Stimulated activated CD4-positive, alpha-beta T cell treated with anti-CD3 and anti-CD28 coated beads, Interleukin-15, amount 100 ng/mL, for 24 hours (primary cell): ENCODE measurements at regions not wholly inside any gene's neighbourhood (a gene's known extent, or its start where the extent isn't known, plus 50 kb on each side); places are given as distances from the start of the nearest gene placed in this dataset.

Experiments used
- DNase-seq: peaks from one replicate; pipeline ENCODE4 v3.0.0-alpha.2; 2020

DNA sequence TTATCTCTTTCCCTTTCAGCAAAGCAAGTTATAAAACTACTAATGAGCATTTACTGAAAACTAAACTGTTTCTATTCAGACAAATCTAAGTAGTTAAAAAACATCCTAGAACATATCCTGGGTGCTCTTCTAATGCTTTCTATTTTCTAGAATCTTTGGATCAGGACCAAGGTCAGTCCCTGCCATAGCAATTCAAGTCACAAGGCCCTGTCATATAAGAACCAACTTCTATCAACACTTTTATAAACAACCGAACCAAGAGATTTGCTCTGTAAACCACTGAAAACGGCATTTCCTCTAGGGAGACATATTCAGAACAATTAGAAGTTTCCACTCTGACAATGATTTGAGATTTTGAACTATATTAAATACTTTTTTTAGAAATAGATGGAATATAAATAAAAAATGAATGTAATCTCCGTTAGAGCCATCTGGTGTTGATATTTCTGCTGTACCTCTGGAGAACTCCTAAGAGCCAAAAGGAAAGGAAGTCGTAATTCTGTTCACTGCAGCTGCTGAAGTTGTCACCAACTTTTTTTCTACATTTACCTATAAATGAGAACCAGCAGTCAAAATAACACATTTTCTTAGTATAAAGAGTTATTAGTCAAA is 51.4 kb upstream of the LGSN start:
- no peak for DNase-seq

GRCh38 chr6:63372951-63373533 is 53.3 kb upstream of the LGSN start:
- DNase-seq = no peak

GRCh38 chr6:63389191-63389844 is 69.5 kb upstream of the LGSN start:
- DNase-seq = no peak

DNA sequence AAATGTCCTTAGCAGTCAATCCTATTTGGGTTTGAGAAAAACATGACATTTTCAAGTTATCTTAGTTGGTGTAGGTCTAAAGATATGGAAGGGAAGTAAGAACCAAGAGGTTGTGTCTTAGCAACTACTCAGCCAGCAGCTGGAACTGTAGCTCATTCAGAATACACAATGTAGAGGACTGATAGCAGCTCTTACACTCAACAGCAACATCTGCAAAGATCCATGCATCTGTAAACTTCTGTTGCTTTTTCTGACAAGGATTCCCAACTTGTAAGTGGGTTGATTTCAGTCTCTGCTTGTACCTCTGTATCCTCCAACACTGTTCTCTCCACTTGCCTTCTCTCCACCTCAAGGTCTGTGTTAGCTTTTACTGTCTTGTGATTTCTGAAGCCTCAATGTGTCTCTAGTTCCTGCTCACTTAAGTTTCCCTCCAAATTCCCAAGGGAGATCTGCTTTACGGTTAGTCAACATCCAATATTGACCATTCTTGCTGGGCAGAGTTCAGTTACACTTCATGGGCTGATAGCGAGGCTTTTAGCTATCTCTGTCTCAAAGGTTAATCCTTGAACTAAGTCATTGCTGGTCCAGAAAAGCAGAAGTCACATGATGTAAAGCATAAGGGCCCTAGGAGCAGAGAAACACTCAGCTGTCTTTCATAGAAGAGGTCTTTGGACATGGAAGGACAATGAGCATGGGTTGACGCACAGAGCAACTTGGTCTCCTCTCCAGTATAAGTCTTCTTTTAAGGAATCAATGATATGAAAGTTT is 71.6 kb upstream of the LGSN start:
- DNase-seq = no peak

DNA sequence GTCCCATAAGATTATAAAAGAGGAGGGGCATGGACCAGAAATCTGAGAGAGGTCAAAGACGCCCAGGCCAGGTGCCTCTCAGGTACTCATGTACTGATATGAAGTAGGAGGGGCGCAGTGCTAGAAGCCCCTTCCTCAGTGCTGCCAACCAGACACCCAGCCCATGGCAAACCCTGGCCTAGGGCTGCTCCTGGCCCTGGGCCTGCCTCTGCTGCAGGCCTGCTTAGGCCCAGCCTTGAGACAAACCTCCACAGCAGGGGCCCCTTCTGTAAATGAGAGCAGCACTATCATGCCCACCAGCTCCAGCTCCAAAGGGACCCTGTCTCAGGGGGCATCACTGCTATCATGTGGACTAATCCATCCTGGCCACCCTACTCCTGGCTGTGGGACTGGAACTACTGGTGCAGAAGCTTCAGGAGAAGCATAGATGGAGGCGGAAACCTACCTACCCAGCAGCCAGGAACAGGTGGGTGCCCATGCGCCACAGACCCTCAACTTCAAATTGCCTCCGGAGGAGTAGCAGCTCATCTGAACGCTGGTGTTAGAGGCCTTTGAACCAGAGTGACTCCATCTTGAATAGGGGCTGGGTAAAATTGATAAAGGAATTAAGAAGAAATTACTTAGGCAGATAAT is 72.4 kb upstream of the LGSN start:
- no peak for DNase-seq

DNA sequence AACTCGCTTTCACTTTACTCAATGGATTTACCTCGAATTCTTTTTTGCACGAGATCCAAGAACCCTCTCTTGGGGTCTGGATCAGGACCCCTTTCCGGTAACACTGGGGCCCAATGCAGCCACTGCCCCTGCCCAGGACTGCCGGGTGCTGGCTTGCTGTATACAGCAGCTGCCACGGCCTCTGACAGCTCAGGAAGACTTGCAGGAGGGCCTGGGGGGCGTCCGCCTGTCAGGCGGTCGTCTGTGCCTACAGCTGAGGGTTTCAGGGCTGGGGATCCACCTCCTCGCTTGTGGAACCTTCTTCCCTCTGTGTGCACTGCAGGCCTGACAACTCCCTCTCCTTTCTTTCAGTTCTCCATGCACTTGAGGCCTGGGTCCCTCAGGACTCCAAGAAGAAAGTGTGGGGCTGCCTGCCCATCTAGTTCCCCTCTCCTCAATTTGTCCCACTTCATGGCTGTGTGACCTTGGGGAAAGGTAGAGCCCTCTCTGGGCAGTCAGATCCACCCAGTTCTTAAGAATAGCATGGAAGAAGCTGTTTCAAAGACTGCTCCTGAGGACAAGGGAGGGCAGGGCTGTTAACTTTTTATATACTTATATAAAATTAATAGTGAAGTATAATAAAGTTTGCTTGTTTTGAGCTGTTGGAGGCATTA is 75.0 kb upstream of the LGSN start:
- DNase-seq = no peak

- DNase-seq = no peak
Measured at GRCh38 chr6:63395381-63395780, 75.6 kb upstream of the LGSN start.

DNA sequence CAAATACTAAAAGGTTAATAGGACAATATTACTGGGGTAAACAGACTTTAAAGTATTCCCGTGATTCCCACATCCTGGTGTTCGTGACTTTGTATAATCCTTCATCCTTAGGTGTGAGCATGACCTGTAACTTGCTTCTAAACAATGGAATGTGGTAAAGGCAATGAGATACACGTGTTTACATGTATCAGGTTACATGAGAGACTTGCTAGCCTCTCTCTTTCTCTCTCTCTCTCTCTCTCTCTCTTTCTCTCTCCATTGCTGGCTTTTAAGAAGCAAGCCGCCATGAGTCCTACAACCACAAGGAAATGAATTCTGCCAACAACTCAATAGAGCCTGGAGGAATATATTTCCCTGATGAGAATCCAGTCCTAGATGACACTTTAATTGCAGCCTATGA is 83.9 kb upstream of the LGSN start:
- no peak for DNase-seq

- no peak for DNase-seq
Measured at GRCh38 chr6:63410435-63411426, 90.9 kb upstream of the LGSN start.

DNA sequence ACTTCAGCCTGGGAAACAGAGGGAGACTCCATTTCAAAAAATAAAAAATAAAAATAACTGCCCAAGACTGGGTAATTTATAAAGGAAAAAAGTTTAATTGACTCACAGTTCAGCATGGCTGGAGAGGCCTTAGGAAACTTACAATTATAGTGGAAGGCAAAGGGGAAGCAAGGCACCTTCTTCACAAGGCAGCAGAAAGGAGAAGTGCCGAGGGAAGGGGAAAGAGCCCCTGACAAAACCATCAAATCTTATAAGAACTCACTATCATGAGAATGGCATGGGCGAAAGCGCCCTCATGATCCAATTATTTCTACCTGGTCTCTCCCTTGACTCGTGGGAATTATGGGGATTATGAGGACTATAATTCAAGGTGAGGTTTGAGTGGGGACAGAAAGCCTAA is 95.5 kb upstream of the LGSN start:
- no peak for DNase-seq

DNA sequence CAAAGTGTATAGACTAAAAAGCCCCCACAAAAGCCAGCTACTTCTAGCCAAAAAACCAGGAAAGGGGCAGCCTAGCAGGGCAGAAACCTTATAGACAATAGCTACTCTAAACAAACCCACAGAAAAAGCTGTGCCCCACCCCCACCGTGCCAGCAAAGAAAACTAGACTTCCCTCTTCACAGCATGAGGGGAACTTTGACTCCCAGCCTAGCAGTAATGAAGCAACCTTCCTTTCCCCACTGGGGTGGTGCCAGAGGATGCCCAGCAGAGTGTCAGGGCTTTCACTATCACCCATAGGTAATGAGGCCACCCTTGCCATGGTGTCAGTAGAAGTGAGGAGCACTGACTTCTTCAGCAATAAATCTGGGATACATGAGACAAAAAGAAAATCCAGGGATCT is 99.0 kb upstream of the LGSN start:
- no peak for DNase-seq

GRCh38 chr6:63424636-63425035 is 104.9 kb upstream of the LGSN start:
- no peak for DNase-seq

DNA sequence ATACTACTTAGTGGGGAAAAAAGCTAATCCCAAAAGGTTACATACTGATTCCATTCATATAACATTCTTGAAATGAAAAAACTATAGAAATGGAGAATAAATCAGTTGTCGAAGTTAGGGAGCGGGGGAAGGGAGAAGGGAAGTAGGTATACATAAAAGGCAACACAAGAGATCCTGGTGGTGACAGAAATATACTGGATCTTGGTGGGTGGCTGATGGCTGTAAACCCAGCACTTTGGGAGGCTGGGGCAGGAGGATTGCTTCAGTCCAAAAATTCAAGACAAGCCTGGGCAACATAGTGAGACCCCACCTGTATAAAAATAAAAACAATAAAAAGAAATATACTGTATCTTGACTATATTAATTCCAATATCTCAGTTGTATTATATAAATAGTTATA is 105.7 kb upstream of the LGSN start:
- no peak for DNase-seq

GRCh38 chr6:63426844-63427243 is 107.1 kb upstream of the LGSN start:
- no peak for DNase-seq

GRCh38 chr6:63427951-63428350 is 108.2 kb upstream of the LGSN start:
- DNase-seq = no peak

GRCh38 chr6:63430985-63431519 is 111.3 kb upstream of the LGSN start:
- DNase-seq = no peak

DNA sequence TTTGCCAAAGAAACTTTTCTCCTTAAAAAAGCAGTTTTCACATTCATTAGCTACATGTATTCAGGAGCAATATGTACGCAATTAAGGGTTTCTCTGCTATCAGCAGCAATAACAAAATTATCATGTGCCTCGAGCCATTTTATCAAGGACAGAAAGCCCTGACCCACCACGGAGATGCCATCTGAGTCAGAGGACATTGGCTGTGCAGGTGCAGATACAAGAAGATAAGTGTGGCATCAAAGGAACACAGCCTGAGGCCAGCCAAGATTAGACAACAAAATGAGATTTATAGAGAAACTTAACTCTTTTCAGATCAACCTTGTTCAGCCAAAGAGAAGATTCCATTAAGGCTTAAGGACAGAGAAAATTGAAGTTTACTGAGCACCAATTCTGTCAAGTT is 115.2 kb upstream of the LGSN start:
- DNase-seq = no peak

- no peak for DNase-seq
Measured at GRCh38 chr6:63436356-63436755, 116.6 kb upstream of the LGSN start.

- no peak for DNase-seq
Measured at GRCh38 chr6:63437058-63437457, 117.3 kb upstream of the LGSN start.

DNA sequence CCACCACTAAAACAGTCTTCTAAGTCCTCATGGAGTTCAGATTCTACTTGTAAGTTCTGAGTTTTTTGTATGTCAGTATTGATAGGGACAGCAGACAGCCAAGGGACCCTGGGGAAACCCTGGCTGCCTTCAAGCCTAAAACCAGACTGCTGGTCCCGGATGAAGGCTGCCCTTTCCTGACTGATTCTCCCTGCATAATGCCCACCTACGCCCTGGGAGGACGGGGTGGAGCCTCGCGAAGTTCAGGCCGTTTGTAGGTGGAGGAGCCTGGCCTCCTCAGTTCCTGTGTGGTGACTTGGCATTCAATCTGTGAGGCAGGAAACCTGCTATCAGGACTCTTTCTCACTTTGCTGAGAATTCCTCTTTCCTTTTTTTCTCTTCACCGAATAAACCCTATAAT is 120.3 kb upstream of the LGSN start:
- peak; percentile 6 for DNase-seq

GRCh38 chr6:63440594-63440993 is 120.8 kb upstream of the LGSN start:
- no peak for DNase-seq
